Lower leg skin (tissue), 3 donors: ENCODE measurements at regions not wholly inside any gene's neighbourhood (a gene's known extent, or its start where the extent isn't known, plus 50 kb on each side); places are given as distances from the start of the nearest gene placed in this dataset.

ENCODE experiments used
- CTCF ChIP-seq, 3 donors: fragments of 450-650 bp; IDR thresholded peaks; one replicate each; pipeline ENCODE4 v1.5.1; 2016; ENCODE audit warnings: antibody characterized with exemption in 3 of 3, mild to moderate bottlenecking in 3 of 3, moderate library complexity in 2 of 3
- POLR2A ChIP-seq, 2 donors: fragments of 450-650 bp; IDR thresholded peaks; one replicate each; pipeline ENCODE4 v1.6.1; 2016 to 2017; ENCODE audit warnings: antibody characterized with exemption in 2 of 2, mild to moderate bottlenecking in 1 of 2, moderate library complexity in 1 of 2

GRCh38 chr6:12608016-12608860 is 108.3 kb upstream of the PHACTR1 start:
- no peak for TF ChIP-seq CTCF (IDR thresholded peaks at IDR 0.05)
- TF ChIP-seq POLR2A (IDR thresholded peaks at IDR 0.05) = no peak
